HEK293 (cell line): ENCODE measurements at regions not wholly inside any gene's neighbourhood (a gene's known extent, or its start where the extent isn't known, plus 50 kb on each side); places are given as distances from the start of the nearest gene placed in this dataset.

Source experiments
- CTCF ChIA-PET: fragments of 350-600 bp; formaldehyde crosslinking; extraction: SDS; loops from one replicate; lab custom pipeline; 2021; ENCODE audit warnings: antibody characterized with exemption; lab: Yijun Ruan, JAX
- POLR2A ChIA-PET: fragments of 300-600 bp; formaldehyde crosslinking; extraction: SDS; loops from one replicate; lab custom pipeline; 2020; ENCODE audit warnings: antibody characterized with exemption, inconsistent platforms; lab: Yijun Ruan, JAX
- H3K27ac ChIP-seq: fragments of 200-500 bp; sonication (Bioruptor generic); 2 replicates; pipeline ENCODE4 v1.5.1; 2014; ENCODE audit warnings: low read depth, low read length, control low read depth, inconsistent platforms; ENCODE audit errors: extremely low read depth
- H3K36me3 ChIP-seq, 2 experiments: fragments of 200-500 bp in 1 of 2; sonication (Bioruptor generic) in 1 of 2; 1 replicate in 1 of 2; 2 replicates in 1 of 2; pipeline ENCODE4 v1.5.1; 2014 to 2017; ENCODE audit warnings: inconsistent platforms in 2 of 2, low read length in 2 of 2; ENCODE audit not compliant: control insufficient read depth in 2 of 2, insufficient read depth in 1 of 2
- H3K4me1 ChIP-seq: fragments of 200-500 bp; sonication (Bioruptor generic); 2 replicates; pipeline ENCODE4 v1.5.1; 2014; ENCODE audit warnings: mild to moderate bottlenecking, low read length, inconsistent platforms; ENCODE audit not compliant: control insufficient read depth, insufficient read depth
- H3K4me3 ChIP-seq: 2 replicates; pipeline ENCODE4 v1.5.1; 2011; ENCODE audit warnings: low read depth, mild to moderate bottlenecking, control low read depth, low read length, moderate library complexity
- H3K9me3 ChIP-seq: fragments of 200-500 bp; sonication (Bioruptor generic); 2 replicates; pipeline ENCODE4 v1.5.1; 2014; ENCODE audit warnings: low read depth, low read length, inconsistent platforms; ENCODE audit not compliant: control insufficient read depth, insufficient read depth
- BCL11B ChIP-seq: fragments of 450-650 bp; formaldehyde crosslinking; IDR thresholded peaks from 2 replicates; pipeline ENCODE4 v1.5.1; 2016; ENCODE audit warnings: low read depth, missing biosample characterization, missing genetic modification characterization
- EGR2 ChIP-seq: fragments of 450-650 bp; formaldehyde crosslinking; IDR thresholded peaks from 2 replicates; pipeline ENCODE4 v1.5.1; 2016; ENCODE audit warnings: low read depth, missing biosample characterization, missing genetic modification characterization
- GLIS1 ChIP-seq: fragments of 450-650 bp; formaldehyde crosslinking; IDR thresholded peaks from 2 replicates; pipeline ENCODE4 v1.5.1; 2016; ENCODE audit warnings: missing biosample characterization, missing genetic modification characterization
- MEIS1 ChIP-seq: sonication (generic); formaldehyde crosslinking; IDR thresholded peaks from 2 replicates; pipeline ENCODE4 v1.8.1; 2022; ENCODE audit warnings: missing genetic modification reagents, mild to moderate bottlenecking, borderline replicate concordance
- MYNN ChIP-seq: fragments of 450-650 bp; formaldehyde crosslinking; IDR thresholded peaks from 2 replicates; pipeline ENCODE4 v1.5.1; 2016; ENCODE audit warnings: missing biosample characterization, missing genetic modification characterization, borderline replicate concordance
- SETDB1 ChIP-seq: IDR thresholded peaks from one replicate; pipeline ENCODE4 v1.6.1; 2017; ENCODE audit warnings: mild to moderate bottlenecking, low read length, moderate library complexity, mixed read lengths; ENCODE audit not compliant: insufficient read length
- TCF7L2 ChIP-seq: IDR thresholded peaks from 2 replicates; pipeline ENCODE4 v1.6.1; 2011; ENCODE audit warnings: low read depth, mild to moderate bottlenecking, inconsistent platforms, low read length, moderate library complexity, borderline replicate concordance
- YY1 ChIP-seq: fragments of 450-650 bp; formaldehyde crosslinking; IDR thresholded peaks from 2 replicates; pipeline ENCODE4 v1.5.1; 2018; ENCODE audit warnings: missing biosample characterization, missing genetic modification characterization
- YY2 ChIP-seq: fragments of 450-650 bp; formaldehyde crosslinking; IDR thresholded peaks from 2 replicates; pipeline ENCODE4 v1.5.1; 2016; ENCODE audit warnings: missing biosample characterization, missing genetic modification characterization
- ZBTB20 ChIP-seq: fragments of 450-650 bp; formaldehyde crosslinking; IDR thresholded peaks from 2 replicates; pipeline ENCODE4 v1.5.1; 2016; ENCODE audit warnings: missing biosample characterization, missing genetic modification characterization
- ZBTB8A ChIP-seq: fragments of 450-650 bp; formaldehyde crosslinking; IDR thresholded peaks from 2 replicates; pipeline ENCODE4 v1.5.1; 2016; ENCODE audit warnings: missing biosample characterization, missing genetic modification characterization
- ZFP41 ChIP-seq: fragments of 450-650 bp; formaldehyde crosslinking; IDR thresholded peaks from 2 replicates; pipeline ENCODE4 v1.5.1; 2016; ENCODE audit warnings: missing biosample characterization, missing genetic modification characterization, borderline replicate concordance
- ZNF155 ChIP-seq: fragments of 450-650 bp; formaldehyde crosslinking; IDR thresholded peaks from 2 replicates; pipeline ENCODE4 v1.5.1; 2016; ENCODE audit warnings: missing biosample characterization, missing genetic modification characterization
- ZNF292 ChIP-seq: fragments of 450-650 bp; formaldehyde crosslinking; IDR thresholded peaks from 2 replicates; pipeline ENCODE4 v1.5.1; 2016; ENCODE audit warnings: low read depth, missing biosample characterization, missing genetic modification characterization, borderline replicate concordance
- ZNF324 ChIP-seq: fragments of 450-650 bp; formaldehyde crosslinking; IDR thresholded peaks from 2 replicates; pipeline ENCODE4 v1.5.1; 2016; ENCODE audit warnings: missing biosample characterization, missing genetic modification characterization
- ZNF366 ChIP-seq: fragments of 450-650 bp; formaldehyde crosslinking; conservative IDR thresholded peaks from 2 replicates; pipeline ENCODE4 v1.5.1; 2016; ENCODE audit warnings: missing biosample characterization, missing genetic modification characterization
- ZNF423 ChIP-seq: fragments of 450-650 bp; formaldehyde crosslinking; IDR thresholded peaks from 2 replicates; pipeline ENCODE4 v1.5.1; 2016; ENCODE audit warnings: missing biosample characterization, missing genetic modification characterization
- ZNF530 ChIP-seq: fragments of 450-650 bp; formaldehyde crosslinking; IDR thresholded peaks from 2 replicates; pipeline ENCODE4 v1.5.1; 2016; ENCODE audit warnings: low read depth, missing biosample characterization, missing genetic modification characterization
- ZNF561 ChIP-seq: fragments of 450-650 bp; IDR thresholded peaks from 2 replicates; pipeline ENCODE4 v1.5.1; 2018; ENCODE audit warnings: missing biosample characterization, missing genetic modification characterization, borderline replicate concordance
- ZNF596 ChIP-seq: fragments of 450-650 bp; IDR thresholded peaks from 2 replicates; pipeline ENCODE4 v1.5.0; 2018; ENCODE audit warnings: missing biosample characterization, mild to moderate bottlenecking, missing genetic modification characterization, moderate library complexity
- ZNF600 ChIP-seq: fragments of 450-650 bp; formaldehyde crosslinking; IDR thresholded peaks from 2 replicates; pipeline ENCODE4 v1.5.1; 2016; ENCODE audit warnings: missing biosample characterization, missing genetic modification characterization
- ZNF621 ChIP-seq: fragments of 450-650 bp; formaldehyde crosslinking; IDR thresholded peaks from 2 replicates; pipeline ENCODE4 v1.5.1; 2017; ENCODE audit warnings: missing biosample characterization, missing genetic modification characterization
- ZNF624 ChIP-seq: fragments of 450-650 bp; formaldehyde crosslinking; IDR thresholded peaks from 2 replicates; pipeline ENCODE4 v1.5.1; 2017; ENCODE audit warnings: missing biosample characterization, missing genetic modification characterization
- ZNF660 ChIP-seq: fragments of 450-650 bp; IDR thresholded peaks from 2 replicates; pipeline ENCODE4 v1.5.1; 2018; ENCODE audit warnings: missing biosample characterization, mild to moderate bottlenecking, missing genetic modification characterization
- ZNF664 ChIP-seq: fragments of 450-650 bp; formaldehyde crosslinking; IDR thresholded peaks from 2 replicates; pipeline ENCODE4 v1.5.1; 2016; ENCODE audit warnings: missing biosample characterization, missing genetic modification characterization
- ZNF777 ChIP-seq: fragments of 450-650 bp; formaldehyde crosslinking; IDR thresholded peaks from 2 replicates; pipeline ENCODE4 v1.5.1; 2017; ENCODE audit warnings: missing biosample characterization, missing genetic modification characterization, borderline replicate concordance
- ZNF792 ChIP-seq: fragments of 450-650 bp; formaldehyde crosslinking; IDR thresholded peaks from 2 replicates; pipeline ENCODE4 v1.5.1; 2016; ENCODE audit warnings: missing biosample characterization, missing genetic modification characterization
- ZNF837 ChIP-seq: fragments of 450-650 bp; formaldehyde crosslinking; IDR thresholded peaks from 2 replicates; pipeline ENCODE4 v1.5.1; 2016; ENCODE audit warnings: missing biosample characterization, missing genetic modification characterization
- ZNF843 ChIP-seq: fragments of 450-650 bp; formaldehyde crosslinking; IDR thresholded peaks from 2 replicates; pipeline ENCODE4 v1.5.1; 2016; ENCODE audit warnings: missing biosample characterization, missing genetic modification characterization
- ZSCAN23 ChIP-seq: fragments of 450-650 bp; formaldehyde crosslinking; IDR thresholded peaks from 2 replicates; pipeline ENCODE4 v1.5.1; 2016; ENCODE audit warnings: missing biosample characterization, missing genetic modification characterization
- TF ChIP-seq, protein P1 (sequence below): fragments of 450-650 bp; formaldehyde crosslinking; IDR thresholded peaks from 2 replicates; pipeline ENCODE4 v1.5.1; 2016; ENCODE audit warnings: missing biosample characterization, missing genetic modification characterization
- TF ChIP-seq, protein P2 (sequence below): fragments of 450-650 bp; formaldehyde crosslinking; IDR thresholded peaks from 2 replicates; pipeline ENCODE4 v1.5.1; 2016; ENCODE audit warnings: missing biosample characterization, missing genetic modification characterization
- TF ChIP-seq, protein P3 (sequence below): fragments of 450-650 bp; formaldehyde crosslinking; IDR thresholded peaks from 2 replicates; pipeline ENCODE4 v1.5.1; 2016; ENCODE audit warnings: missing biosample characterization, missing genetic modification characterization

DNA sequence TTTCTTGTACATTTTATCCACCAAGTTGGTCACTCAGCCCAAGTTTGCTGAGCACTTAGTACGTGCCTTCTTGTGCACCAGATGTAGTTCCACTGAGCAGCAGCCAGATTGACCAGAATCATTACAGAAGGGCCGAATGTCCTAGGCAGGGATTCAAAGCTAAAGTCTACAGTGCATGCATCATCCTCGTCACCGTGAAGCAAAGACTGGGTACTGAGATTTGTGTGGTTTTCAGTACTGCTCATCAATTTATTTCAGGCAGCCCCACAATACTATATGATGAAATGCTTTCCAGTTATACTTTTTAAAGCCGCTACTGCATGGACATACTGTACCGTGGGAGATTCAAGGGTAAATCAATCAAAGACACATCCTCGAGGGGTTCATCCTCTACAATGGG is 227.0 kb downstream of the ARRDC4 start (continued):
- TF ChIP-seq SETDB1 (no peak), ZNF621 (tag by site-specific recombination) (no peak), ZNF292 (tag by site-specific recombination) (no peak)

DNA sequence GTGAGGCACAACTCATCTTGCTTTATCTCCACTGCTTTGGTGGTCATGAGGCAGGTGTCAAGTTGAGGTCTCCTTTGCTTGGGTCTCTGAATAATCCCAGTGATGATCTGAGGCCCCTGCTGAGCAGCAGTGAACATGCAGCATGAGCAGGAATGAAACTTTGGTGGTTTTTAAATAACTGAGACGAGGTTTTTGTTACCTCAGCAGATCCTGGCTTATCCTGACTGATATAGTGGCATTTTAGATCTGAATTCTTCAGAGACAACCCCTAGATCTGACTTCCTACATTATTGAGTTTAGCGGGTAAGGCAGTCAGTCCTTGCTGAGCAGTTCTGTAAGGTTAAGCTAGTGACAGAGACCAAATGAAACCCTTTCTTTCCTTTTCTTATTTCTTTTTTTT is 230.4 kb downstream of the ARRDC4 start:
- ChIA-PET CTCF (no interaction called here), POLR2A (no interaction called here)
- no peaks in the 10 kb centered on the region for H3K36me3 ChIP-seq

DNA sequence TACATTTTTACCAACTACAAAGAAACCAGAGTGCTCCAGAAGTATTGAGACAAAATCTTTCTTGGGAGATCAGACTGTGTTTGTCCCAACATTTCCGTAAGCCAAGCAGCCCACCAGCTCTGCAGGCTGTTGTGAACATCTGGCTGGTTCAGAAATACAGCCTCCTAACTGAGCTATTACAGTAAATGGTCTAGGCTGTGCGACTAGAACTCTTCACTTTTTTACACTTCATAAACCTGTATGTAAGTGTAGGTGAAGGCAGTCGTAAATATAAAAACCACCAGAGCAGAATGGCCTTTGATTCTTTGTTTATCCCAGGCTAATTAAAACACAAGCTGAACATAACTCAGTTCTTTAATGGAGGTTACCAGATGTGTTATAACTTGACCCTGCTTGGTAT is 235.3 kb downstream of the ARRDC4 start:
- POLR2A ChIA-PET: no interaction called here
- Histone ChIP-seq H3K36me3 (no peaks in the 10 kb centered on the region), H3K4me3 (no peak overlapping the region), H3K9me3 (no peaks in the 10 kb centered on the region), H3K4me1 (no peaks in the 10 kb centered on the region), H3K27ac (no peak overlapping the region)
- CTCF ChIA-PET: interaction anchor here (0.6 to 2.1 kb wide), 5 partner anchors 8 to 297 kb away, joined by 3 to 8 read pairs (median 4); no protein-coding TSS in a partner anchor
- TF ChIP-seq ZNF792 (tag by site-specific recombination): no peak
- no peak for TF ChIP-seq BCL11B (tag by site-specific recombination)
- TF ChIP-seq TCF7L2: no peak
- TF ChIP-seq, protein P1, sequence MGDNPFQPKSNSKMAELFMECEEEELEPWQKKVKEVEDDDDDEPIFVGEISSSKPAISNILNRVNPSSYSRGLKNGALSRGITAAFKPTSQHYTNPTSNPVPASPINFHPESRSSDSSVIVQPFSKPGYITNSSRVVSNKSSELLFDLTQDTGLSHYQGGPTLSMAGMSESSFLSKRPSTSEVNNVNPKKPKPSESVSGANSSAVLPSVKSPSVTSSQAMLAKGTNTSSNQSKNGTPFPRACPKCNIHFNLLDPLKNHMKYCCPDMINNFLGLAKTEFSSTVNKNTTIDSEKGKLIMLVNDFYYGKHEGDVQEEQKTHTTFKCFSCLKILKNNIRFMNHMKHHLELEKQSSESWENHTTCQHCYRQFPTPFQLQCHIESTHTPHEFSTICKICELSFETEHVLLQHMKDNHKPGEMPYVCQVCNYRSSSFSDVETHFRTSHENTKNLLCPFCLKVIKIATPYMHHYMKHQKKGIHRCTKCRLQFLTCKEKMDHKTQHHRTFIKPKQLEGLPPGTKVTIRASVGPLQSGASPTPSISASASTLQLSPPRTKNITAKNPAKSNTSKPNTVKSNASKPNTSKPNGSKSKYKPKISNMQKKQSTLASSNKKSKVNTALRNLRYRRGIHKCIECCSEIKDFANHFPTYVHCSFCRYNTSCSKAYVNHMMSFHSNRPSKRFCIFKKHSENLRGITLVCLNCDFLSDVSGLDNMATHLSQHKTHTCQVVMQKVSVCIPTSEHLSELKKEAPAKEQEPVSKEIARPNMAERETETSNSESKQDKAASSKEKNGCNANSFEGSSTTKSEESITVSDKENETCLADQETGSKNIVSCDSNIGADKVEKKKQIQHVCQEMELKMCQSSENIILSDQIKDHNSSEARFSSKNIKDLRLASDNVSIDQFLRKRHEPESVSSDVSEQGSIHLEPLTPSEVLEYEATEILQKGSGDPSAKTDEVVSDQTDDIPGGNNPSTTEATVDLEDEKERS: no peak
- TF ChIP-seq YY2 (tag by site-specific recombination): no peak
- no peak for TF ChIP-seq ZNF366 (tag by site-specific recombination)
- no peak for TF ChIP-seq ZNF530
- TF ChIP-seq ZNF660 (tag by site-specific recombination): no peak
- no peak for TF ChIP-seq ZNF423 (tag by site-specific recombination)
- TF ChIP-seq ZBTB20: no peak
- no peak for TF ChIP-seq ZNF324 (tag by site-specific recombination)
- no peak for TF ChIP-seq YY1 (tag by site-specific recombination)
- TF ChIP-seq ZNF777: no peak
- no peak for TF ChIP-seq ZNF155 (tag by site-specific recombination)
- no peak for TF ChIP-seq ZBTB8A (tag by site-specific recombination)

More for the DNA sequence above, 230.4 kb downstream of the ARRDC4 start:
- H3K27ac ChIP-seq: no peak overlapping the region
- H3K4me1 ChIP-seq: no peaks in the 10 kb centered on the region
- H3K4me3 ChIP-seq: no peak overlapping the region
- no peak for TF ChIP-seq ZNF837
- TF ChIP-seq MYNN: no peak
- TF ChIP-seq ZFP41 (tag by site-specific recombination): no peak
- no peak for TF ChIP-seq ZNF561 (tag by site-specific recombination)
- no peak for TF ChIP-seq ZNF660 (tag by site-specific recombination)
- TF ChIP-seq ZNF664 (tag by site-specific recombination): no peak
- TF ChIP-seq, protein P1: no peak
- no peak for TF ChIP-seq MEIS1 (CRISPR knock-in tag)
- TF ChIP-seq, protein P2, sequence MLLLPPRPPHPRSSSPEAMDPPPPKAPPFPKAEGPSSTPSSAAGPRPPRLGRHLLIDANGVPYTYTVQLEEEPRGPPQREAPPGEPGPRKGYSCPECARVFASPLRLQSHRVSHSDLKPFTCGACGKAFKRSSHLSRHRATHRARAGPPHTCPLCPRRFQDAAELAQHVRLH (tag by site-specific recombination): no peak
- no peak for TF ChIP-seq ZNF596 (tag by site-specific recombination)
- no peak for TF ChIP-seq ZSCAN23 (tag by site-specific recombination)
- no peak for TF ChIP-seq ZNF843
- TF ChIP-seq ZNF624: no peak
- TF ChIP-seq EGR2 (tag by site-specific recombination): no peak
- no peak for TF ChIP-seq ZNF600
- TF ChIP-seq, protein P3, sequence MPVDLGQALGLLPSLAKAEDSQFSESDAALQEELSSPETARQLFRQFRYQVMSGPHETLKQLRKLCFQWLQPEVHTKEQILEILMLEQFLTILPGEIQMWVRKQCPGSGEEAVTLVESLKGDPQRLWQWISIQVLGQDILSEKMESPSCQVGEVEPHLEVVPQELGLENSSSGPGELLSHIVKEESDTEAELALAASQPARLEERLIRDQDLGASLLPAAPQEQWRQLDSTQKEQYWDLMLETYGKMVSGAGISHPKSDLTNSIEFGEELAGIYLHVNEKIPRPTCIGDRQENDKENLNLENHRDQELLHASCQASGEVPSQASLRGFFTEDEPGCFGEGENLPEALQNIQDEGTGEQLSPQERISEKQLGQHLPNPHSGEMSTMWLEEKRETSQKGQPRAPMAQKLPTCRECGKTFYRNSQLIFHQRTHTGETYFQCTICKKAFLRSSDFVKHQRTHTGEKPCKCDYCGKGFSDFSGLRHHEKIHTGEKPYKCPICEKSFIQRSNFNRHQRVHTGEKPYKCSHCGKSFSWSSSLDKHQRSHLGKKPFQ (tag by site-specific recombination): no peak
- no peak for TF ChIP-seq ZNF292 (tag by site-specific recombination)
- TF ChIP-seq GLIS1 (tag by site-specific recombination): no peak
- no peaks in the 10 kb centered on the region for H3K9me3 ChIP-seq
